H9 (cell line): ENCODE measurements at regions not wholly inside any gene's neighbourhood (a gene's known extent, or its start where the extent isn't known, plus 50 kb on each side); places are given as distances from the start of the nearest gene placed in this dataset.

Experiments used
- DNase-seq: peaks from one replicate; pipeline ENCODE4 v3.0.0-alpha.2; 2017
- H2AFZ ChIP-seq: one replicate; pipeline ENCODE4 v1.6.1; 2013; ENCODE audit warnings: mild to moderate bottlenecking, low read length, control low read depth, moderate library complexity
- H2AK5ac ChIP-seq: 2 replicates; pipeline ENCODE4 v1.6.1; 2013; ENCODE audit warnings: low read length, control low read depth, mixed read lengths; ENCODE audit not compliant: insufficient read length
- H2BK120ac ChIP-seq: one replicate; pipeline ENCODE4 v1.6.1; 2013; ENCODE audit warnings: low read depth, mild to moderate bottlenecking, low read length, control low read depth, inconsistent platforms; ENCODE audit not compliant: poor library complexity, severe bottlenecking
- H2BK12ac ChIP-seq: 2 replicates; pipeline ENCODE4 v1.6.1; 2013; ENCODE audit warnings: low read length, control low read depth, mixed read lengths, low read depth; ENCODE audit not compliant: insufficient read length
- H2BK15ac ChIP-seq: 2 replicates; pipeline ENCODE4 v1.6.1; 2013; ENCODE audit warnings: low read depth, low read length, control low read depth
- H2BK20ac ChIP-seq: one replicate; pipeline ENCODE4 v1.6.1; 2013; ENCODE audit warnings: low read depth, mild to moderate bottlenecking, low read length, control low read depth, inconsistent platforms; ENCODE audit not compliant: poor library complexity, severe bottlenecking
- H2BK5ac ChIP-seq: 2 replicates; pipeline ENCODE4 v1.6.1; 2013; ENCODE audit warnings: low read length, control low read depth, mixed read lengths; ENCODE audit not compliant: insufficient read length
- H3K14ac ChIP-seq: 2 replicates; pipeline ENCODE4 v1.6.1; 2013; ENCODE audit warnings: low read length, control low read depth; ENCODE audit not compliant: insufficient read depth
- H3K18ac ChIP-seq: 2 replicates; pipeline ENCODE4 v1.6.1; 2013; ENCODE audit warnings: low read depth, mild to moderate bottlenecking, mixed read lengths, low read length, control low read depth; ENCODE audit not compliant: insufficient read length
- H3K23ac ChIP-seq: 2 replicates; pipeline ENCODE4 v1.6.1; 2013; ENCODE audit warnings: low read length, control low read depth, mixed read lengths, low read depth; ENCODE audit not compliant: insufficient read length
- H3K23me2 ChIP-seq: 2 replicates; pipeline ENCODE4 v1.6.1; 2013; ENCODE audit warnings: low read depth, mild to moderate bottlenecking, mixed read lengths, low read length, control low read depth; ENCODE audit not compliant: insufficient read length, poor library complexity, severe bottlenecking
- H3K27ac ChIP-seq: 2 replicates; pipeline ENCODE4 v1.5.1; 2013; ENCODE audit warnings: low read length, control low read depth, mixed read lengths, low read depth; ENCODE audit not compliant: insufficient read length
- H3K27me3 ChIP-seq: 2 replicates; pipeline ENCODE4 v1.6.1; 2013; ENCODE audit warnings: low read length, control low read depth, inconsistent platforms; ENCODE audit not compliant: insufficient read depth
- H3K4ac ChIP-seq: 2 replicates; pipeline ENCODE4 v1.6.1; 2013; ENCODE audit warnings: low read depth, mild to moderate bottlenecking, control low read depth, inconsistent platforms, low read length, moderate library complexity
- H3K4me1 ChIP-seq: 2 replicates; pipeline ENCODE4 v1.6.1; 2013; ENCODE audit warnings: low read length, control low read depth, inconsistent platforms; ENCODE audit not compliant: insufficient read depth
- H3K4me2 ChIP-seq: 2 replicates; pipeline ENCODE4 v1.6.1; 2013; ENCODE audit warnings: low read length, control low read depth, mixed read lengths; ENCODE audit not compliant: insufficient read length, insufficient read depth
- H3K56ac ChIP-seq: 2 replicates; pipeline ENCODE4 v1.6.1; 2013; ENCODE audit warnings: low read depth, mild to moderate bottlenecking, mixed read lengths, low read length, control low read depth; ENCODE audit not compliant: insufficient read length
- H3K79me1 ChIP-seq: 2 replicates; pipeline ENCODE4 v1.6.1; 2013; ENCODE audit warnings: low read depth, mild to moderate bottlenecking, moderate library complexity, low read length, control low read depth, inconsistent platforms; ENCODE audit not compliant: insufficient read depth, poor library complexity, severe bottlenecking
- H3K79me2 ChIP-seq: 2 replicates; pipeline ENCODE4 v1.6.1; 2013; ENCODE audit warnings: low read length, control low read depth, inconsistent platforms; ENCODE audit not compliant: insufficient read depth
- H3K9ac ChIP-seq: 2 replicates; pipeline ENCODE4 v1.6.1; 2013; ENCODE audit warnings: low read length, control low read depth, mixed read lengths; ENCODE audit not compliant: insufficient read length; ENCODE audit errors: extremely low read depth
- H3K9me3 ChIP-seq: one replicate; pipeline ENCODE4 v1.6.1; 2013; ENCODE audit warnings: low read depth, low read length, inconsistent platforms; ENCODE audit not compliant: control insufficient read depth
- H3T11ph ChIP-seq: one replicate; pipeline ENCODE4 v1.6.1; 2013; ENCODE audit warnings: mild to moderate bottlenecking, low read length, control low read depth, inconsistent platforms
- H4K20me1 ChIP-seq: one replicate; pipeline ENCODE4 v1.6.1; 2013; ENCODE audit not compliant: control insufficient read depth, insufficient read length, insufficient read depth
- H4K5ac ChIP-seq: 2 replicates; pipeline ENCODE4 v1.6.1; 2013; ENCODE audit warnings: low read depth, mild to moderate bottlenecking, mixed read lengths, low read length, control low read depth; ENCODE audit not compliant: insufficient read length
- H4K8ac ChIP-seq: replicated peaks from 2 replicates; pipeline ENCODE4 v1.6.1; 2013; ENCODE audit warnings: low read length, control low read depth, mixed read lengths, low read depth; ENCODE audit not compliant: insufficient read length
- H4K91ac ChIP-seq: 2 replicates; pipeline ENCODE4 v1.6.1; 2013; ENCODE audit warnings: low read depth, mild to moderate bottlenecking, moderate library complexity, mixed read lengths, low read length, control low read depth; ENCODE audit not compliant: insufficient read length
- H3K27ac Mint-ChIP-seq, 3 experiments: 2 replicates in 2 of 3; 3 replicates in 1 of 3; pipeline ENCODE4 v1.8.0; 2020 to 2021; ENCODE audit warnings: mixed read lengths in 3 of 3, mild to moderate bottlenecking in 1 of 3, moderate library complexity in 1 of 3
- H3K27me3 Mint-ChIP-seq: 2 replicates; pipeline ENCODE4 v1.8.0; 2021; ENCODE audit warnings: low read depth, mild to moderate bottlenecking, moderate library complexity, mixed read lengths
- H3K36me3 Mint-ChIP-seq, 3 experiments: 2 replicates in 2 of 3; 3 replicates in 1 of 3; pipeline ENCODE4 v1.8.0; 2020 to 2021; ENCODE audit warnings: low read depth in 3 of 3, mixed read lengths in 3 of 3; ENCODE audit not compliant: insufficient read depth in 1 of 3
- H3K4me1 Mint-ChIP-seq, 2 experiments: 2 replicates each; pipeline ENCODE4 v1.8.0; 2020; ENCODE audit warnings: mixed read lengths in 2 of 2
- H3K4me3 Mint-ChIP-seq, 2 experiments: 2 replicates in 1 of 2; 3 replicates in 1 of 2; pipeline ENCODE4 v1.8.0; 2020 to 2021; ENCODE audit warnings: mild to moderate bottlenecking in 2 of 2, mixed read lengths in 2 of 2, moderate library complexity in 1 of 2
- H3K9me3 Mint-ChIP-seq, 2 experiments: 2 replicates in 1 of 2; 3 replicates in 1 of 2; pipeline ENCODE4 v1.8.0; 2020; ENCODE audit warnings: mild to moderate bottlenecking in 2 of 2, mixed read lengths in 2 of 2, moderate library complexity in 1 of 2
- CTCF ChIP-seq: fragments of 200-600 bp; sonication (generic); conservative IDR thresholded peaks from 3 replicates; pipeline ENCODE4 v1.8.0; 2021; ENCODE audit warnings: antibody characterized with exemption, mild to moderate bottlenecking
- WGBS: extraction: QIAGEN DNeasy Blood & Tissue Kit; methylation state at CpG from one replicate; pipeline ENCODE4 v1.1.7; 2013; ENCODE audit warnings: missing lambda C conversion rate, low lambda C conversion rate, mixed read lengths; ENCODE audit not compliant: insufficient read length; ENCODE audit errors: extremely low coverage; 5-methylcytosine and 5-hydroxymethylcytosine counted together

GRCh38 chr21:17269760-17270159, 243.1 kb upstream of the CXADR start:
- no peaks in the 10 kb centered on the region for H3K27me3 Mint-ChIP-seq
- Histone ChIP-seq H4K20me1 (no peaks in the 10 kb centered on the region), H2AK5ac (no peak overlapping the region), H3K23ac (no peak overlapping the region), H4K5ac (no peak overlapping the region), H3K4me1 (no peaks in the 10 kb centered on the region), H3K14ac (no peak overlapping the region), H3K27ac (no peak overlapping the region), H3K4me2 (no peak overlapping the region), H3K27me3 (no peaks in the 10 kb centered on the region), H3K79me1 (no peaks in the 10 kb centered on the region), H2BK12ac (no peak overlapping the region), H3K56ac (no peak overlapping the region), H3K79me2 (no peaks in the 10 kb centered on the region), H2BK5ac (no peak overlapping the region), H4K91ac (no peak overlapping the region), H3K9me3 (no peaks in the 10 kb centered on the region), H2AFZ (no peak overlapping the region), H3K18ac (no peak overlapping the region), H2BK20ac (no peak overlapping the region), H3K9ac (no peak overlapping the region), H2BK120ac (no peak overlapping the region), H3T11ph (no peak overlapping the region), H2BK15ac (no peak overlapping the region), H3K23me2 (no peaks in the 10 kb centered on the region), H4K8ac (no peak overlapping the region), H3K4ac (no peak overlapping the region)
- H3K9me3 Mint-ChIP-seq: peaks cover 12 to 22% of the 10 kb centered on the region in 2 experiments
- no CpG with 5 or more reads among the region's 3 CpGs for WGBS
- no peaks in the 10 kb centered on the region for H3K4me1 Mint-ChIP-seq
- peaks cover 5 to 18% (median 7%) of the 10 kb centered on the region in 3 experiments; a peak in 5 of 7 replicates for H3K36me3 Mint-ChIP-seq
- TF ChIP-seq CTCF: no peak
- H3K4me3 Mint-ChIP-seq: no peak overlapping the region
- DNase-seq: no peak
- H3K27ac Mint-ChIP-seq: no peak overlapping the region
